ENCODE measurements at regions not wholly inside any gene's neighbourhood (a gene's known extent, or its start where the extent isn't known, plus 50 kb on each side); places are given as distances from the start of the nearest gene placed in this dataset.
A peak's percentile ranks its signal among the peaks of the same experiment; 100 is the strongest.

- H3K9me3 Mint-ChIP-seq: peaks cover 0 to 6% (median 0%) of the 10 kb centered on the region in 3 donors
- peaks cover 15% of the 10 kb centered on the region for H3K36me3 Mint-ChIP-seq
- peaks cover 0 to 3% (median 0%) of the 10 kb centered on the region in 3 donors for H3K4me1 Mint-ChIP-seq
- H3K27ac Mint-ChIP-seq: no peak overlapping the region
- no peak overlapping the region for H3K4me3 Mint-ChIP-seq
- no peaks in the 10 kb centered on the region for H3K27me3 Mint-ChIP-seq
Observed at GRCh38 chr3:34283751-34284150, 485.3 kb downstream of the PDCD6IP start.

- Mint-ChIP-seq H3K27me3 (no peaks in the 10 kb centered on the region), H3K4me3 (no peak overlapping the region), H3K27ac (no peak overlapping the region), H3K9me3 (peaks cover 0 to 6% (median 0%) of the 10 kb centered on the region in 3 donors), H3K36me3 (peaks cover 13% of the 10 kb centered on the region), H3K4me1 (peaks cover 0 to 3% (median 0%) of the 10 kb centered on the region in 3 donors)
Observed at GRCh38 chr3:34284959-34285826, 486.8 kb downstream of the PDCD6IP start.

GRCh38 chr3:34285827-34286188, 487.4 kb downstream of the PDCD6IP start:
- H3K36me3 Mint-ChIP-seq: peaks cover 11% of the 10 kb centered on the region
- peaks cover 0 to 3% (median 0%) of the 10 kb centered on the region in 3 donors for H3K4me1 Mint-ChIP-seq
- H3K4me3 Mint-ChIP-seq: no peak overlapping the region
- H3K27me3 Mint-ChIP-seq: no peaks in the 10 kb centered on the region
- H3K9me3 Mint-ChIP-seq: peaks cover 0 to 6% (median 0%) of the 10 kb centered on the region in 3 donors
- H3K27ac Mint-ChIP-seq: no peak overlapping the region

GRCh38 chr3:34292605-34293300, 494.3 kb downstream of the PDCD6IP start:
- no peak overlapping the region for H3K4me3 Mint-ChIP-seq
- no peaks in the 10 kb centered on the region for H3K9me3 Mint-ChIP-seq
- H3K27me3 Mint-ChIP-seq: no peaks in the 10 kb centered on the region
- peaks cover 3% of the 10 kb centered on the region for H3K36me3 Mint-ChIP-seq
- H3K4me1 Mint-ChIP-seq: peaks cover 0 to 3% (median 1%) of the 10 kb centered on the region in 3 donors
- no peak overlapping the region for H3K27ac Mint-ChIP-seq

- H3K4me1 Mint-ChIP-seq: peaks cover 0 to 1% (median 0%) of the 10 kb centered on the region in 3 donors
- H3K9me3 Mint-ChIP-seq: no peaks in the 10 kb centered on the region
- H3K27ac Mint-ChIP-seq: no peak overlapping the region
- peaks cover 3% of the 10 kb centered on the region for H3K36me3 Mint-ChIP-seq
- H3K27me3 Mint-ChIP-seq: no peaks in the 10 kb centered on the region
- H3K4me3 Mint-ChIP-seq: no peak overlapping the region
Observed at GRCh38 chr3:34294240-34294639, 495.8 kb downstream of the PDCD6IP start.

GRCh38 chr3:34296796-34297195, 498.4 kb downstream of the PDCD6IP start:
- Mint-ChIP-seq H3K27me3 (no peaks in the 10 kb centered on the region), H3K27ac (no peak overlapping the region), H3K9me3 (no peaks in the 10 kb centered on the region), H3K4me1 (peaks cover 0 to 1% (median 0%) of the 10 kb centered on the region in 3 donors), H3K36me3 (peaks cover 3% of the 10 kb centered on the region), H3K4me3 (no peak overlapping the region)

GRCh38 chr3:34298653-34299052, 500.2 kb downstream of the PDCD6IP start:
- Mint-ChIP-seq H3K27ac (no peak overlapping the region), H3K9me3 (no peaks in the 10 kb centered on the region), H3K27me3 (no peaks in the 10 kb centered on the region), H3K4me1 (peaks cover 0 to 3% (median 0%) of the 10 kb centered on the region in 3 donors), H3K4me3 (no peak overlapping the region), H3K36me3 (peaks cover 5% of the 10 kb centered on the region)

GRCh38 chr3:34300621-34301020, 502.2 kb downstream of the PDCD6IP start:
- H3K4me1 Mint-ChIP-seq: peaks cover 0 to 3% (median 2%) of the 10 kb centered on the region in 3 donors
- peaks cover 5% of the 10 kb centered on the region for H3K36me3 Mint-ChIP-seq
- H3K27ac Mint-ChIP-seq: no peak overlapping the region
- no peak overlapping the region for H3K4me3 Mint-ChIP-seq
- no peaks in the 10 kb centered on the region for H3K27me3 Mint-ChIP-seq
- no peaks in the 10 kb centered on the region for H3K9me3 Mint-ChIP-seq

GRCh38 chr3:34301313-34301712, 502.9 kb downstream of the PDCD6IP start:
- no peaks in the 10 kb centered on the region for H3K27me3 Mint-ChIP-seq
- H3K27ac Mint-ChIP-seq: no peak overlapping the region
- H3K4me3 Mint-ChIP-seq: no peak overlapping the region
- peaks cover 5% of the 10 kb centered on the region for H3K36me3 Mint-ChIP-seq
- H3K4me1 Mint-ChIP-seq: peaks cover 0 to 3% (median 2%) of the 10 kb centered on the region in 3 donors
- H3K9me3 Mint-ChIP-seq: no peaks in the 10 kb centered on the region

- Mint-ChIP-seq H3K9me3 (peaks cover 3 to 16% (median 8%) of the 10 kb centered on the region in 3 donors), H3K27me3 (no peaks in the 10 kb centered on the region), H3K4me1 (peaks cover 0 to 5% (median 2%) of the 10 kb centered on the region in 3 donors), H3K27ac (no peak overlapping the region), H3K4me3 (peak overlapping the region in 1 of 4 donors; percentile 25), H3K36me3 (peaks cover 2% of the 10 kb centered on the region)
Observed at GRCh38 chr3:34305266-34305665, 506.8 kb downstream of the PDCD6IP start.

- Mint-ChIP-seq H3K27ac (no peak overlapping the region), H3K4me1 (peaks cover 0 to 11% (median 8%) of the 10 kb centered on the region in 3 donors), H3K36me3 (peaks cover 2% of the 10 kb centered on the region), H3K9me3 (peaks cover 4 to 17% (median 8%) of the 10 kb centered on the region in 3 donors), H3K4me3 (peak overlapping the region in 1 of 4 donors; percentile 7), H3K27me3 (peaks cover 2% of the 10 kb centered on the region)
Observed at GRCh38 chr3:34312684-34313083, 514.3 kb downstream of the PDCD6IP start.

- no peak overlapping the region for H3K27ac Mint-ChIP-seq
- H3K27me3 Mint-ChIP-seq: no peaks in the 10 kb centered on the region
- no peak overlapping the region for H3K4me3 Mint-ChIP-seq
- peaks cover 0 to 19% (median 11%) of the 10 kb centered on the region in 3 donors for H3K4me1 Mint-ChIP-seq
- H3K36me3 Mint-ChIP-seq: peaks cover 2% of the 10 kb centered on the region
- H3K9me3 Mint-ChIP-seq: peaks cover 6 to 13% (median 8%) of the 10 kb centered on the region in 3 donors
Observed at GRCh38 chr3:34319881-34320280, 521.5 kb downstream of the PDCD6IP start.

GRCh38 chr3:34323517-34323916, 525.1 kb downstream of the PDCD6IP start:
- peak overlapping the region in 1 of 4 donors; percentile 2 for H3K4me3 Mint-ChIP-seq
- H3K27ac Mint-ChIP-seq: peak overlapping the region in 1 of 3 donors; percentile 40
- H3K27me3 Mint-ChIP-seq: no peaks in the 10 kb centered on the region
- peaks cover 0 to 5% (median 2%) of the 10 kb centered on the region in 3 donors for H3K9me3 Mint-ChIP-seq
- no peaks in the 10 kb centered on the region for H3K36me3 Mint-ChIP-seq
- H3K4me1 Mint-ChIP-seq: peaks cover 0 to 19% (median 13%) of the 10 kb centered on the region in 3 donors

GRCh38 chr3:34346656-34347055, 548.2 kb downstream of the PDCD6IP start:
- Mint-ChIP-seq H3K36me3 (peaks cover 11% of the 10 kb centered on the region), H3K9me3 (no peaks in the 10 kb centered on the region), H3K27me3 (no peaks in the 10 kb centered on the region), H3K27ac (no peak overlapping the region), H3K4me3 (no peak overlapping the region), H3K4me1 (no peaks in the 10 kb centered on the region)

Measured in IgD-negative memory B cell (primary cell).